GM12891 (cell line): ENCODE measurements at regions not wholly inside any gene's neighbourhood (a gene's known extent, or its start where the extent isn't known, plus 50 kb on each side); places are given as distances from the start of the nearest gene placed in this dataset.

ENCODE experiments used
- POLR2A ChIP-seq: IDR thresholded peaks from 2 replicates; pipeline ENCODE4 v1.6.1; 2011; ENCODE audit warnings: low read depth, low read length, control low read depth
- POLR2AphosphoS5 ChIP-seq: IDR thresholded peaks from 2 replicates; pipeline ENCODE4 v1.6.1; 2011; ENCODE audit warnings: low read depth, low read length, control low read depth

GRCh38 chr5:10902145-10902544 is 141.1 kb upstream of the DAP start:
- TF ChIP-seq POLR2A = no peak
- no peak for TF ChIP-seq POLR2AphosphoS5
